Transverse colon (tissue), 3 donors: ENCODE measurements at regions not wholly inside any gene's neighbourhood (a gene's known extent, or its start where the extent isn't known, plus 50 kb on each side); places are given as distances from the start of the nearest gene placed in this dataset.

ENCODE experiments used
- CTCF ChIP-seq, 5 experiments: fragments of 200-600 bp in 3 of 5; fragments of 450-650 bp in 2 of 5; sonication (generic) in 3 of 5; IDR thresholded peaks; 1 replicate in 2 of 5; 2 replicates in 3 of 5; pipeline ENCODE4 v1.5.1; 2016 to 2017; ENCODE audit warnings: antibody characterized with exemption in 5 of 5, inconsistent platforms in 3 of 5, mild to moderate bottlenecking in 2 of 5, moderate library complexity in 1 of 5
- EP300 ChIP-seq: sonication (generic); formaldehyde crosslinking; IDR thresholded peaks from one replicate; pipeline ENCODE4 v1.6.1; 2017; ENCODE audit warnings: antibody characterized with exemption, low read depth

GRCh38 chr4:175109933-175110332 is 191.8 kb downstream of the ADAM29 start:
- no peak for TF ChIP-seq CTCF (IDR thresholded peaks at IDR 0.05)
- no peak for TF ChIP-seq EP300
